Right lobe of liver (tissue), 4 donors: ENCODE measurements at regions not wholly inside any gene's neighbourhood (a gene's known extent, or its start where the extent isn't known, plus 50 kb on each side); places are given as distances from the start of the nearest gene placed in this dataset.

Source experiments
- POLR2A ChIP-seq: fragments of 450-650 bp; IDR thresholded peaks from one replicate; pipeline ENCODE4 v1.6.1; 2017; ENCODE audit warnings: antibody characterized with exemption, mild to moderate bottlenecking
- TF ChIP-seq, protein P1 (sequence below), 4 donors: fragments of 200-600 bp in 3 of 4; fragments of 450-650 bp in 1 of 4; IDR thresholded peaks; one replicate each; pipeline versions ENCODE4 v1.5.1 to v1.8.0; 2016 to 2022; ENCODE audit warnings: antibody characterized with exemption in 4 of 4, mild to moderate bottlenecking in 2 of 4
- donor health status: DM: no; HTN: no; CAD: no.
- donor health status: DM: no; HTN: no; CAD: no.
- donor health status: DM: no; HTN: yes; CAD: no.

GRCh38 chr4:30413915-30414314, 306.3 kb upstream of the PCDH7 start:
- TF ChIP-seq, protein P1, sequence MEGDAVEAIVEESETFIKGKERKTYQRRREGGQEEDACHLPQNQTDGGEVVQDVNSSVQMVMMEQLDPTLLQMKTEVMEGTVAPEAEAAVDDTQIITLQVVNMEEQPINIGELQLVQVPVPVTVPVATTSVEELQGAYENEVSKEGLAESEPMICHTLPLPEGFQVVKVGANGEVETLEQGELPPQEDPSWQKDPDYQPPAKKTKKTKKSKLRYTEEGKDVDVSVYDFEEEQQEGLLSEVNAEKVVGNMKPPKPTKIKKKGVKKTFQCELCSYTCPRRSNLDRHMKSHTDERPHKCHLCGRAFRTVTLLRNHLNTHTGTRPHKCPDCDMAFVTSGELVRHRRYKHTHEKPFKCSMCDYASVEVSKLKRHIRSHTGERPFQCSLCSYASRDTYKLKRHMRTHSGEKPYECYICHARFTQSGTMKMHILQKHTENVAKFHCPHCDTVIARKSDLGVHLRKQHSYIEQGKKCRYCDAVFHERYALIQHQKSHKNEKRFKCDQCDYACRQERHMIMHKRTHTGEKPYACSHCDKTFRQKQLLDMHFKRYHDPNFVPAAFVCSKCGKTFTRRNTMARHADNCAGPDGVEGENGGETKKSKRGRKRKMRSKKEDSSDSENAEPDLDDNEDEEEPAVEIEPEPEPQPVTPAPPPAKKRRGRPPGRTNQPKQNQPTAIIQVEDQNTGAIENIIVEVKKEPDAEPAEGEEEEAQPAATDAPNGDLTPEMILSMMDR (IDR thresholded peaks at IDR 0.05) = no peak
- no peak for TF ChIP-seq POLR2A
